ENCODE measurements at regions not wholly inside any gene's neighbourhood (a gene's known extent, or its start where the extent isn't known, plus 50 kb on each side); places are given as distances from the start of the nearest gene placed in this dataset.

DNA sequence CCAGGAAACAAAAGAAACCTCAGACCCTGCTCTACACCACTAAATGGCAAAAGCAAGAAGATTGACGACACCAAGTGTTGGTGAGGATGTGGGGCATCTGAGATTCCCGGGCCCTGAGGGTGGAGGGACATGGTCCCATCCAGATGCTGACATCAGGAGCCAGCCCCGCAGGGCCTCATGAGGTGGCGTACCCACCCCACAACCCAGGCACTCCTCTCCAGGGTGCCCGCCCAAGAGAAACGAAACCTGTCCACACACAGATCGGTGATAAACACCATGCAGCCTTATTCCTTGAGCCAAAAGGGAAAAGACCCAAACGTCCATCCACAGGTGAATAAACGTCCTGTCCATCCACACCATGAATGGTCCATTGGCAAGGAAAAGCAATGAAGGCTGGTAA is 54.8 kb upstream of the C14orf180 start:
- intact Hi-C loops (cut with DNase I; ENCODE audit: low total_unique reads), result no loop called here
- ATAC-seq (no peak), DNase-seq (no peak)
- Histone ChIP-seq H3K4me1 (no peaks in the 10 kb centered on the region), H3K27ac (no peak overlapping the region), H3K9me3 (no peaks in the 10 kb centered on the region), H3K27me3 (no peaks in the 10 kb centered on the region), H3K36me3 (no peaks in the 10 kb centered on the region), H3K4me3 (no peak overlapping the region)
- TF ChIP-seq CTCF (IDR thresholded peaks at IDR 0.05 in 4 of 5, conservative IDR thresholded peaks at IDR 0.05 in 1 of 5), result no peak
- TF ChIP-seq POLR2A (IDR thresholded peaks at IDR 0.05), result no peak
- in situ Hi-C loops (cut with MboI; ENCODE audit: low sequenced_read_pairs in 4 of 4), result no loop called here

GRCh38 chr14:104526723-104527645 is 52.6 kb upstream of the C14orf180 start:
- H3K36me3 ChIP-seq, result no peaks in the 10 kb centered on the region
- in situ Hi-C loops (cut with MboI; ENCODE audit: low sequenced_read_pairs in 4 of 4) (no loop called here), intact Hi-C loops (cut with DNase I; ENCODE audit: low total_unique reads) (no loop called here)
- DNase-seq (no peak), ATAC-seq (no peak)
- no peak overlapping the region for H3K4me3 ChIP-seq
- no peaks in the 10 kb centered on the region for H3K9me3 ChIP-seq
- no peak overlapping the region for H3K27ac ChIP-seq
- H3K4me1 ChIP-seq, result no peaks in the 10 kb centered on the region
- TF ChIP-seq CTCF (IDR thresholded peaks at IDR 0.05 in 4 of 5, conservative IDR thresholded peaks at IDR 0.05 in 1 of 5), result no peak
- TF ChIP-seq POLR2A (IDR thresholded peaks at IDR 0.05), result no peak
- no peaks in the 10 kb centered on the region for H3K27me3 ChIP-seq

DNA sequence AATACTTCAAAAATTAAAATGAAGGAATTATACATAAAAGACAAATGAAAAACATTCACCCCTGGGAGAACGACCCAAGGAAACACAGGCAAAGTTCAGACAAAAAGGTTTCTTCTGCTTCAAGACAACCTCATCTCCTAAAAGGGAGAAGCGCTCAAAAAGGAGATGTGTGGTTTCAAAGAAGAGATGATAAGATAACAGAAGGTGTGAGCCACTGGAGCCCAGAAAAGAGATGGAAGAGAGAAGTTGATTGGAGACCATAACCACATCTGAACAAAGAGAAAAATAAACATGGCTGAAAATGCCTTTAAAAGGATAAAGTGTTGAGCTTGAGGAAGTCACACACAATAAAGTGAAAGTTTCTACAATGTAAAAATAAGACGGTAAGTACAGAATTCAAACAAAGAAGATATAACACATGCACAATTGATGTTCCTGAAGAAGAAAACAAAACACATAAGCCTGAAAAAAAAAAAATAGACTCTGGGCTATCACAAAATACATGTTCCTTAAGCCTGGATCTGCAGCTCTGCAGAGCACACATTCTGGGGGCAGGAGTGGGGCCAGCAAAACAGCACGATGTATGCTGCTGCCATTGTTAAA is 51.6 kb upstream of the C14orf180 start:
- Histone ChIP-seq H3K27me3 (no peaks in the 10 kb centered on the region), H3K36me3 (no peaks in the 10 kb centered on the region), H3K9me3 (no peaks in the 10 kb centered on the region), H3K4me3 (no peak overlapping the region), H3K27ac (no peak overlapping the region), H3K4me1 (no peaks in the 10 kb centered on the region)
- no peak for DNase-seq
- TF ChIP-seq POLR2A (IDR thresholded peaks at IDR 0.05) (no peak), CTCF (IDR thresholded peaks at IDR 0.05 in 4 of 5, conservative IDR thresholded peaks at IDR 0.05 in 1 of 5) (no peak)
- intact Hi-C loops (cut with DNase I; ENCODE audit: low total_unique reads) (no loop called here), in situ Hi-C loops (cut with MboI; ENCODE audit: low sequenced_read_pairs in 4 of 4) (no loop called here)
- ATAC-seq, result no peak

DNA sequence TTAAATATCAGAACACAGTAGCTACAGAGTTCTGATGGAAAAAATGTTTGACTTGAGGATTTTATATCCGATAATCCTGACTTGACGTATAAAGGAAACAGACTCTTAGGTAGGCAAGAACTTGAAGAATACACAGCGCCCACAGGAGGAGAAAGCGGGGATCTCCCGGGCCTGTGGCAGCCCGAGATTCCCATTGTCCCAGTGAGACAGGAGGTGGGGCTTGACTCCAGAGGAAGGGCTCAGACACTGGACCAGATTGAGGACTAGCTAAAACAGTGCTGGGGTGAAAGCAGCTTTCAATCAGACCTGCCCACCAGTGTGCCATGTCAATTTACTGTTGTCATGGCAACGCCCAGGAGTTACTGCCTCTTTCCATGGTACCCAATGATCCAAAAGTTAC is 51.1 kb upstream of the C14orf180 start:
- Histone ChIP-seq H3K27ac (no peak overlapping the region), H3K4me3 (no peak overlapping the region), H3K27me3 (no peaks in the 10 kb centered on the region), H3K4me1 (no peaks in the 10 kb centered on the region), H3K9me3 (no peaks in the 10 kb centered on the region), H3K36me3 (no peaks in the 10 kb centered on the region)
- intact Hi-C loops (cut with DNase I; ENCODE audit: low total_unique reads) (no loop called here), in situ Hi-C loops (cut with MboI; ENCODE audit: low sequenced_read_pairs in 4 of 4) (no loop called here)
- TF ChIP-seq CTCF (IDR thresholded peaks at IDR 0.05 in 4 of 5, conservative IDR thresholded peaks at IDR 0.05 in 1 of 5), result no peak
- no peak for TF ChIP-seq POLR2A (IDR thresholded peaks at IDR 0.05)
- DNase-seq (no peak), ATAC-seq (no peak)
